Kidney capillary endothelial cell (primary cell): ENCODE measurements at regions not wholly inside any gene's neighbourhood (a gene's known extent, or its start where the extent isn't known, plus 50 kb on each side); places are given as distances from the start of the nearest gene placed in this dataset.
"Not testable (repeated sequence)": the region's sequence is repeated elsewhere in the genome, so short reads cannot be mapped to it uniquely, and the experiment has no call there.

Experiments used
- DNase-seq: peaks from one replicate; pipeline ENCODE4 v3.0.0-alpha.2; 2018; ENCODE audit warnings: low spot score

- no peak for DNase-seq
Observed at GRCh38 chr9:115313545-115313944, 195.6 kb upstream of the TNC start.

- DNase-seq = no peak
Observed at GRCh38 chr9:115326461-115326860, 208.5 kb upstream of the TNC start.

GRCh38 chr9:115327436-115328122 is 209.6 kb upstream of the TNC start:
- no peak for DNase-seq

- DNase-seq = no peak
Observed at GRCh38 chr9:115328228-115328627, 210.3 kb upstream of the TNC start.

- DNase-seq = no peak
Observed at GRCh38 chr9:115328677-115329076, 210.7 kb upstream of the TNC start.

GRCh38 chr9:115333277-115334070 is 215.5 kb upstream of the TNC start:
- DNase-seq = no peak

- no peak for DNase-seq
Observed at GRCh38 chr9:115335439-115335838, 217.5 kb upstream of the TNC start.

GRCh38 chr9:115340314-115340713 is 222.4 kb upstream of the TNC start:
- DNase-seq = no peak

GRCh38 chr9:115341426-115341825 is 223.5 kb upstream of the TNC start:
- no peak for DNase-seq

- DNase-seq = not testable (repeated sequence)
Observed at GRCh38 chr9:115347776-115348175, 229.8 kb upstream of the TNC start.

- DNase-seq = not testable (repeated sequence)
Observed at GRCh38 chr9:115348936-115349335, 231.0 kb upstream of the TNC start.

- DNase-seq = no peak
Observed at GRCh38 chr9:115349542-115349941, 231.6 kb upstream of the TNC start.

- no peak for DNase-seq
Observed at GRCh38 chr9:115350548-115350947, 232.6 kb upstream of the TNC start.

- no peak for DNase-seq
Observed at GRCh38 chr9:115353681-115354080, 235.7 kb upstream of the TNC start.

GRCh38 chr9:115357821-115358220 is 239.9 kb upstream of the TNC start:
- no peak for DNase-seq

- DNase-seq = no peak
Observed at GRCh38 chr9:115359017-115359780, 241.2 kb upstream of the TNC start.

GRCh38 chr9:115360122-115360521 is 242.2 kb upstream of the TNC start:
- DNase-seq = no peak

GRCh38 chr9:115362101-115362500 is 244.1 kb upstream of the TNC start:
- DNase-seq = no peak

GRCh38 chr9:115362640-115363039 is 244.7 kb upstream of the TNC start:
- DNase-seq = no peak

GRCh38 chr9:115364991-115365390 is 247.0 kb upstream of the TNC start:
- no peak for DNase-seq

- no peak for DNase-seq
Observed at GRCh38 chr9:115367321-115367720, 249.4 kb upstream of the TNC start.

- DNase-seq = no peak
Observed at GRCh38 chr9:115367780-115368525, 250.0 kb upstream of the TNC start.
